WERI-Rb-1 (cell line): ENCODE measurements at regions not wholly inside any gene's neighbourhood (a gene's known extent, or its start where the extent isn't known, plus 50 kb on each side); places are given as distances from the start of the nearest gene placed in this dataset.

Source experiments
- DNase-seq: peaks from one replicate; pipeline ENCODE4 v3.0.0-alpha.2; 2020
- H3K27ac ChIP-seq: fragments of 250-450 bp; sonication (Bioruptor Pico); 2 replicates; pipeline ENCODE4 v1.5.1; 2020; ENCODE audit warnings: mild to moderate bottlenecking, moderate library complexity
- H3K27me3 ChIP-seq: fragments of 250-450 bp; sonication (Bioruptor Pico); 2 replicates; pipeline ENCODE4 v1.5.1; 2021; ENCODE audit warnings: mild to moderate bottlenecking, low read depth, moderate library complexity; ENCODE audit not compliant: insufficient read depth, severe bottlenecking
- H3K36me3 ChIP-seq: fragments of 250-450 bp; sonication (Bioruptor Pico); 2 replicates; pipeline ENCODE4 v1.5.1; 2020; ENCODE audit warnings: mild to moderate bottlenecking, moderate library complexity
- H3K4me3 ChIP-seq: 2 replicates; pipeline ENCODE4 v1.5.1; 2011; ENCODE audit warnings: low read depth, mild to moderate bottlenecking, control low read depth, low read length
- H3K9me3 ChIP-seq: fragments of 250-450 bp; sonication (Bioruptor Pico); 2 replicates; pipeline ENCODE4 v1.5.1; 2021; ENCODE audit warnings: mild to moderate bottlenecking, moderate library complexity; ENCODE audit not compliant: severe bottlenecking
- CTCF ChIP-seq: IDR thresholded peaks from 2 replicates; pipeline ENCODE4 v1.5.1; 2011; ENCODE audit warnings: low read depth, mild to moderate bottlenecking, control low read depth, inconsistent platforms, low read length

DNA sequence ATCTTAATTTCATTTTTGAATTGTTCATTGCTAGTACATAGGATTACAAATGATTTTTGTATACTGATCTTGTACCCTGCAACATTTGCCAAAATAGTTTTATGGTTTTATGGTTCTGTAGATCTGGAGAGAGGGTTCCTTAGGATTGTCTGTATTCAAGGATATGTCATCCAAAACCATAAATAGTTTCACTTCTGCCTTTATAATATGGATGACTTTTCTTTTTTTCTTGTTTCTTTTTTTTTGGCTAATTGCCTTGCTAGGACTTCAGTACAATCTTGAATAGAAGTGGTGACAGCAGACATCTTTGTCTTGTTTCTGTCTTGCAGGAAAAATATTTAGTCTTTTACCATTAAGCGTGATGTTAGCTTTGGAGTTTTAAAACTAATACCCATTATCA, 383.9 kb upstream of the HS6ST1 start:
- no peak for DNase-seq
- Histone ChIP-seq H3K36me3 (no peaks in the 10 kb centered on the region), H3K27me3 (no peaks in the 10 kb centered on the region), H3K27ac (no peak overlapping the region), H3K9me3 (no peaks in the 10 kb centered on the region), H3K4me3 (no peak overlapping the region)
- no peak for TF ChIP-seq CTCF

DNA sequence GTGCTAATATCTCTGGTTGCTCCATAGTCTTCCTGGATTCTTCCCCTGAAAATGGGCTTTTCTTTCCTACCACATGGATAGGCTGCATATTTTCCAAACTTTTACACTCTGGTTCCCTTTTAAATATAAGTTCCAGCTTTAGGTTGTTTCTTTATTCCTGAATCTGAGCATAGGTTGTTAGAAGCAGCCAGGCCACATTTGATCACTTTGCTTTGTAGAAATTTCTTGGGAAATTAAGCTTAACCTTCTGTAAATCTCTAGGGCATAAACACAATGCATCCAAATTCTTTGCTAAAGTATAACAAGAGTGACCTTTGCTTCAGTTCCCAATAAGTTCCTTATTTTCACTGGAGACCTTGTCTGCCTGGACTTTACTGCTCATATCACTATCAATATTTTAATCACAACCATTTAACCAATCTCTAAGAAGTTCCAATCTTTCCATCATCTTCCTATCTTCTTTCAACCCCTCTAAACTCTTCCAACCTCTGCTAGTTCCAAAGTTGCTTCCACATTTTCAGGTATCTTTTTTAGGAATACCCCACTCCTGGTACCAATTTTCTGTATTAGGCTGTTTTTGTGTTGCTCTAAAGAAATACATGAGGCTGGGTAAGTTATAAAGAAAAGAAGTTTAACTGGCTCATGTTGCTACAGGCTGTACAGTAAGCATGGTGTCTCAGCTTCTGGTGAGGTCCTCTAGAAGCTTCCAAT, 389.6 kb upstream of the HS6ST1 start:
- no peak overlapping the region for H3K27ac ChIP-seq
- no peak overlapping the region for H3K4me3 ChIP-seq
- DNase-seq: no peak
- H3K36me3 ChIP-seq: no peaks in the 10 kb centered on the region
- peaks cover 4% of the 10 kb centered on the region for H3K9me3 ChIP-seq
- TF ChIP-seq CTCF: no peak
- no peaks in the 10 kb centered on the region for H3K27me3 ChIP-seq

DNA sequence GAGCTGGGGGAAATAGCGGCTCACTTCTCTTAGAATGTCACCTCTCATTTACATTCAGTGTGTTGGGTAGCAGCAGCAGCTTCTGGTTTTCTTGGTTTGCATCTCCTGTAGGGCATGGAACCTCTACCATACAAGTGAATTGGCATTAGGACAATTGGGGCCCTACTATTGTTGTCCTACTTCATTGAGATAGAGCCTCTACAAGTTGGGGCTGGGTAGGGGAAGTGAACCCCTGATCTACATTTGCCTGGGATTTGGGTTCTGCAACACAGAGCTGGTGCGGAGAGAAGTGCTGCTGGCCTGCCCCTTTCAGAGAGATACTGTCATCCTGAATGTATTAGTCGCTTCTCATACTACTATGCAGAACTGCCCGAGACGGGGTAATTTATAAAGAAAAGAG, 391.6 kb upstream of the HS6ST1 start:
- no peak for TF ChIP-seq CTCF
- Histone ChIP-seq H3K36me3 (no peaks in the 10 kb centered on the region), H3K27me3 (no peaks in the 10 kb centered on the region), H3K9me3 (peaks cover 4% of the 10 kb centered on the region), H3K27ac (no peak overlapping the region), H3K4me3 (no peak overlapping the region)
- DNase-seq: no peak

DNA sequence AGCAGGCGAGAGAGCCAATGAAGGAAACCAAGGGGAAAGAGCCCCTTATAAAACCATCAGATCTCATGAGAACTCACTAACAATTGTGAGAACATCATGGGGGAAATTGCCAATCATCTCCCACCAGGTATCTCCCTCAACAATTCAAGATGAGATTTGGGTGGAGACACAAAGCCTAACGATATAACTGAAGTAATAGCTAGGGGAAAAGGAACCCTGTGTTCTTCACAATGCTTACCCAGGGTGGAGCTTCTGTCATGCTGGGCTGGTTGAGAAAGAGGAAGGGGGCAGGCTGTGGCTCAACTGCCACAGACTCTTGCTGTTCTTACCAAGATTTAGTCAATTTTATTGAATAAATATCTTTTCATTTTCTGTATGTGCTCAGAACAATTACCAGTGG, 392.1 kb upstream of the HS6ST1 start:
- Histone ChIP-seq H3K36me3 (no peaks in the 10 kb centered on the region), H3K27ac (no peak overlapping the region), H3K4me3 (no peak overlapping the region), H3K9me3 (peaks cover 4% of the 10 kb centered on the region), H3K27me3 (no peaks in the 10 kb centered on the region)
- TF ChIP-seq CTCF: no peak
- no peak for DNase-seq

- Histone ChIP-seq H3K9me3 (no peaks in the 10 kb centered on the region), H3K27ac (no peak overlapping the region), H3K27me3 (no peaks in the 10 kb centered on the region), H3K36me3 (no peaks in the 10 kb centered on the region), H3K4me3 (no peak overlapping the region)
- no peak for TF ChIP-seq CTCF
- DNase-seq: no peak
Observed at GRCh38 chr2:128714285-128714684, 395.6 kb upstream of the HS6ST1 start.

- Histone ChIP-seq H3K27ac (no peak overlapping the region), H3K27me3 (no peaks in the 10 kb centered on the region), H3K36me3 (no peaks in the 10 kb centered on the region), H3K9me3 (no peaks in the 10 kb centered on the region), H3K4me3 (no peak overlapping the region)
- no peak for DNase-seq
- TF ChIP-seq CTCF: peak; percentile 13; the same call in 1 of the 2 replicates
Observed at GRCh38 chr2:128714851-128715312, 396.2 kb upstream of the HS6ST1 start.
